ENCODE measurements at regions not wholly inside any gene's neighbourhood (a gene's known extent, or its start where the extent isn't known, plus 50 kb on each side); places are given as distances from the start of the nearest gene placed in this dataset.

- no peak for DNase-seq (ENCODE audit: low read depth in 1 of 2, low spot score in 1 of 2)
- peak overlapping the region; percentile 11 for H3K27ac ChIP-seq
- no peak for TF ChIP-seq CTCF (IDR thresholded peaks at IDR 0.05; ENCODE audit: low read depth, low read length)
Observed at GRCh38 chr1:175818929-175819328, 75.5 kb upstream of the TNR start.

GRCh38 chr1:175817445-175817844 is 74.0 kb upstream of the TNR start:
- H3K27ac ChIP-seq, result no peak overlapping the region
- no peaks in the 10 kb centered on the region for H3K9me3 ChIP-seq (ENCODE audit: low read depth)
- H3K27me3 ChIP-seq, result no peaks in the 10 kb centered on the region
- TF ChIP-seq CTCF (IDR thresholded peaks at IDR 0.05; ENCODE audit: low read depth, low read length), result no peak
- H3K4me1 ChIP-seq (ENCODE audit: low read depth), result peaks cover 6% of the 10 kb centered on the region
- no peak overlapping the region for H3K4me3 ChIP-seq
- DNase-seq (ENCODE audit: low read depth in 1 of 2, low spot score in 1 of 2), result no peak
- no peaks in the 10 kb centered on the region for H3K36me3 ChIP-seq

More at GRCh38 chr1:175818929-175819328, 75.5 kb upstream of the TNR start:
- H3K36me3 ChIP-seq, result no peaks in the 10 kb centered on the region
- H3K4me1 ChIP-seq (ENCODE audit: low read depth), result peaks cover 11% of the 10 kb centered on the region
- H3K9me3 ChIP-seq (ENCODE audit: low read depth), result no peaks in the 10 kb centered on the region
- no peak overlapping the region for H3K4me3 ChIP-seq
- no peaks in the 10 kb centered on the region for H3K27me3 ChIP-seq

- no peaks in the 10 kb centered on the region for H3K36me3 ChIP-seq
- no peak overlapping the region for H3K27ac ChIP-seq
- no peak overlapping the region for H3K4me3 ChIP-seq
- H3K4me1 ChIP-seq (ENCODE audit: low read depth), result peaks cover 6% of the 10 kb centered on the region
- no peak for DNase-seq (ENCODE audit: low read depth in 1 of 2, low spot score in 1 of 2)
- no peaks in the 10 kb centered on the region for H3K9me3 ChIP-seq (ENCODE audit: low read depth)
- no peaks in the 10 kb centered on the region for H3K27me3 ChIP-seq
- no peak for TF ChIP-seq CTCF (IDR thresholded peaks at IDR 0.05; ENCODE audit: low read depth, low read length)
Observed at GRCh38 chr1:175814885-175815284, 71.5 kb upstream of the TNR start.

- Histone ChIP-seq H3K4me1 (ENCODE audit: low read depth) (no peaks in the 10 kb centered on the region), H3K27ac (no peak overlapping the region), H3K36me3 (no peaks in the 10 kb centered on the region), H3K27me3 (no peaks in the 10 kb centered on the region), H3K9me3 (ENCODE audit: low read depth) (no peaks in the 10 kb centered on the region), H3K4me3 (no peak overlapping the region)
- no peak for DNase-seq (ENCODE audit: low read depth in 1 of 2, low spot score in 1 of 2)
- no peak for TF ChIP-seq CTCF (IDR thresholded peaks at IDR 0.05; ENCODE audit: low read depth, low read length)
Observed at GRCh38 chr1:175812936-175813335, 69.5 kb upstream of the TNR start.

- Histone ChIP-seq H3K27me3 (no peaks in the 10 kb centered on the region), H3K4me1 (ENCODE audit: low read depth) (no peaks in the 10 kb centered on the region), H3K27ac (no peak overlapping the region), H3K36me3 (no peaks in the 10 kb centered on the region), H3K4me3 (no peak overlapping the region), H3K9me3 (ENCODE audit: low read depth) (no peaks in the 10 kb centered on the region)
- no peak for DNase-seq (ENCODE audit: low read depth in 1 of 2, low spot score in 1 of 2)
- TF ChIP-seq CTCF (IDR thresholded peaks at IDR 0.05; ENCODE audit: low read depth, low read length), result no peak
Observed at GRCh38 chr1:175810305-175810704, 66.9 kb upstream of the TNR start.

GRCh38 chr1:175808999-175809398 is 65.6 kb upstream of the TNR start:
- H3K4me3 ChIP-seq, result no peak overlapping the region
- no peaks in the 10 kb centered on the region for H3K9me3 ChIP-seq (ENCODE audit: low read depth)
- no peaks in the 10 kb centered on the region for H3K27me3 ChIP-seq
- H3K4me1 ChIP-seq (ENCODE audit: low read depth), result no peaks in the 10 kb centered on the region
- no peak overlapping the region for H3K27ac ChIP-seq
- no peaks in the 10 kb centered on the region for H3K36me3 ChIP-seq
- no peak for DNase-seq (ENCODE audit: low read depth in 1 of 2, low spot score in 1 of 2)
- TF ChIP-seq CTCF (IDR thresholded peaks at IDR 0.05; ENCODE audit: low read depth, low read length), result no peak

All from cardiac muscle cell (in vitro differentiated cells and primary cell).